GM19025 (cell line): ENCODE measurements at regions not wholly inside any gene's neighbourhood (a gene's known extent, or its start where the extent isn't known, plus 50 kb on each side); places are given as distances from the start of the nearest gene placed in this dataset.

Experiments used
- ATAC-seq: cut with Tn5 transposase; IDR thresholded peaks from one replicate; pipeline ENCODE4 v1.9.1; 2021; ENCODE audit warnings: mild to moderate bottlenecking, low read depth, moderate library complexity; ENCODE audit not compliant: unreplicated experiment

DNA sequence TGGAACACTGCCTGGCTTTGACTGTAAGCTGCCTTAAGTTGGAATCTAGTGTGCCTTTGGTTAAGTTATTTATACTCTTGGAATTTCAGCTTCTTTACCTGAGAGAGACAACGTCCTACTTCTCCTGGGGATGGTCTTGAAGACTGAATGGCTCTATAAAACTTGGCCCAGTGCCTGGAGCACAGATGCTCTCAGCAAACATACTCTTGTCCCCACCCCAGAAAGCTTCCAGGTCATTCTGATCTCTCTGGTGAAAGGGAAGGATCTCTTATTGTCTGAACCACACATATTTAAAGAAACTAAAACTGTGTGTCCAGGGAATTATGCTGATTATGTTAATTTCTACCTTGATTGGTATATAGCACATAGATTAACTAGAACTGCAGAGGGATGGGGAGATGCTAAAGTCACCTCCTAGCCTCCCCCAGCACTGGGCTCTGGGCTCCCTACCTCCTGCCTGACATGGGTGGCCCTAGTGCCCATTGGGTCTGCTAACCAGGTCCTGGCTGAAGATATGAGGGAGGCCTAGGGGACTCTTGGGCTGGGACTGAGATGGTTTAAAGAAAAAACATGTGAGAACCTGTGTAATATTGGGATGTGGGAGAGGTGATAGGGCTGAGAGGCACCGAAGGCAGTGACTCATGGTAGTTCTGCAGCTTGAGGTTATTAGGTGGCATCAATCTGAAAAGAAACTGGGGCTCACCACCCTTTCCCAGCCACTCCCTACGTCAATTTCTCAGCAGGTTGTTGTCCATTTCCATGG is 171.0 kb downstream of the RPLP1 start:
- no peak for ATAC-seq

DNA sequence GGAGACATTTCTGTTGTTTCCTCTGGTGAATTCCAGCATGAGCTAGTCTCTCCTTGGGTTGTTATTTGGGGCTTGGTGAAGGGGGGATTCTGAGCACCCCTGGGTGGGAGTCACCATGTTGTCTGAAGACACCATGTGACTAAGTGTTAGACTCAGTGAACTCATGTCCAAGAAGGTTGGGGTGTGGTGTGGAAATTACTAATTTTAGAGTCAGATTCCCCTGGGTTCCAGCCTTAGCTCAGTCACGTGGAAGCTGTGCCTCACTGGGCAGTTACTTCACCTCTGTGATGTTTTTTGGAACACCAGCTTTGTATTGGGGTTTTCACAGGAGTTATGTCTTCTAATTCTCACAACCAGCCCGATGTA is 171.5 kb downstream of the RPLP1 start:
- ATAC-seq = no peak

DNA sequence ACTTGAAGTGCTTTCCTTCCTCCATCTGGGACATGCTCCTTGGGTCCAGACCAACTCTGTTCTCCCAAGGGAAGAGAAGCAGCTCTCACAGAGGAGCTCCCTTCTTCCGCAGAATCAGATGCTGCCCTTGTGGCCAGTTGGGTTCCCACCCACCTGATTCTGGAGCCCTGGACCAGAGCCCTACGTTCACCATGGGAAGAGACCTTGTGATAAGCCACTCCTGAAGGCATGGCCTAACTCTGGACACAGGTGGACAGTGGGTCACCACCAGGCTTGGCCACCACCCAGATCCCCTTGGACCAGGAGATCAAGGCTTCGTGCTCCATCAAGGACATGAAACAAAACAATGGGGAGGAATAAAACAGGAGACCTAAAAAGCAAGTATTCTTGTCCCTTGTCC is 172.2 kb downstream of the RPLP1 start:
- ATAC-seq = no peak

DNA sequence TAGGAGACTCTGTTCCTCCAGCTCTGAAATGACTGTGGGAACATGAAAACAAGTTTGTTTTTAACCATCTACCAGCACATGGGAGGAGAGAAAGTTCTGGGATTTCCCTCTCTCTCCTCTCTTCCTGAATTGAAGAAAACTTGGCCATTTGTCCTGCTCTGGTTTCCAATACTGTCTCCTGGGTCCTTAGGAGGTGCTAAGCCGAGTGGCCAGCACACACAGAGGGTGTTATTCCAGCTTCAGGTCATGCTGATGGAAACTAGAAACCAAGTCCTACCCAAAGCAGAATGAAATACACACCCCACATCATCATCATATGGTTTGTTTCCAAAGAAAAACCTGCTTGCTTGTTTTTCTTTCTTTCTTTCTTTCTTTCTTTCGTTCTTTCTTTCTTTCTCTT is 172.7 kb downstream of the RPLP1 start:
- no peak for ATAC-seq

DNA sequence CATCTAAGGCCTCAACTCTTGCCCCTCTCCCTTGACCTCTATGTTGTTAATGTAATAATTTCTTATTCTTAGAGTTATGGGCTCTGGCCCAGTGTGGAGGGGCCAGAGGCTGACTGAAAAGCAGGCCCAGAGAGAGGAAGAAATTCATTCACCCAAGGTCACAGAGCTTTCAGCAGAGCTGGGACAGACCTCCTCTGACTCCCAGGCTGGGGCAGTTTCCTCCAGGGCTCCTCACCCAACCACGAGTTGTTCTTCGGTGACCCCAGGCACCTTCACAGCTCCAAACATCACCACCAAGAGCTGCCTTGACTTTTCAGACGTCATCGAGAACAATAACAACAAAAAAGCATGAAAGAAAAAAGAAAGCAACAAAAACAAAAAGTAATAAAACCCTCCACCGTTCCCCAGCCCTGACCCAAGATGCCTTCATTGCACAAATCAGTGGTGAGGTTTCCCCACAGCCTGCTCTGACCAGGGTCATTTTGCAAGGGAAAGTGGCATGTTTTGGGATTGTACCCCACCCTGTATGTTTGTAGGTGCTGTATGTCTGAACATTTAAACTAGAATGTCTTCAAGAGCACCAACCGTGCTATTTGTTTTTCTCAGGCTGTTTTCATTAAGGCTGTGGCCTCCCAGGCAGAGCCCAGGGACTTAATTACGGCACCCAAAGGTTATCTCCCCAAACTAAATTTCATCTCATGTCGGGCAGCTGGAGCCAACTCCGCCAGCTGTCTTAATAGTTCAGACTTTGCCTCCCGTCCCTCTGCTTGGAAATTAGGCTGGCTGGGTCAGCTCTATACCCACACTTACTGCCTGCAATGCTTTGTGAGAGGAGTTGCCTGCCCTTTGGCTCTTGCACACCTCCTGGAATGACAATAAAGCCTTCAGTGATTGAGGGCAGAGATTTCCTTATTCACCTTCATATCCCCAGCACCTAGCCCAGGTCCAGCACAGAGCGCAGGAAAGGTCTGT is 173.8 kb downstream of the RPLP1 start:
- no peak for ATAC-seq

DNA sequence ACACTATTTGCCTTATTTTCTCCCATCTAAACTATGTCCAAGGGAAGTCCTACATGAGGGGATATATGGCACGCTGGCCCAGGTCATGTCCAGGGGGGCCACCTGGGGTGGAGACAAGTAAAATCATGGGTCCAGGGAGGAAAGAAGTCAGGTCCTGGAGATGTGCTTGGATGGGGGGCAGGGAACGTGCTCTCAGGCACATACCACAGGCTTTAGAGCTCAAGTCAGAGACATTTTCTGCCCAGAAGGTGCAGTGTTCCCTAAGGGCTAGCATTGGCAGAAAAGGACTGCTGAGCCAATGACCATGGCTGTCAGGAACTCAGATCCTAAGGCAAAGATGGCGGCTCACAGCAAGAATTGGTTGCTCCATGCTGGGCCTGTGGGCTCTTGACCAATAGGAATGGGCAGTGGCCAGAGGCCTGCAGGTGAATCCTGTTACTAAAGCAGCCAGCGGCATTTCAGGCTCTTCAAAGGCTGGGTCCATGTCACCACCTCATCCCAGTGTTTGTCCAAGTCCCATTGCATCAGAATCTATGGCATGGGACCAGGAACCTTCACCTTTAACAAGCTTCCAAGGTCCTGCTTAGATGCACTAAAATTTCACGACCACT is 175.0 kb downstream of the RPLP1 start:
- ATAC-seq = no peak

DNA sequence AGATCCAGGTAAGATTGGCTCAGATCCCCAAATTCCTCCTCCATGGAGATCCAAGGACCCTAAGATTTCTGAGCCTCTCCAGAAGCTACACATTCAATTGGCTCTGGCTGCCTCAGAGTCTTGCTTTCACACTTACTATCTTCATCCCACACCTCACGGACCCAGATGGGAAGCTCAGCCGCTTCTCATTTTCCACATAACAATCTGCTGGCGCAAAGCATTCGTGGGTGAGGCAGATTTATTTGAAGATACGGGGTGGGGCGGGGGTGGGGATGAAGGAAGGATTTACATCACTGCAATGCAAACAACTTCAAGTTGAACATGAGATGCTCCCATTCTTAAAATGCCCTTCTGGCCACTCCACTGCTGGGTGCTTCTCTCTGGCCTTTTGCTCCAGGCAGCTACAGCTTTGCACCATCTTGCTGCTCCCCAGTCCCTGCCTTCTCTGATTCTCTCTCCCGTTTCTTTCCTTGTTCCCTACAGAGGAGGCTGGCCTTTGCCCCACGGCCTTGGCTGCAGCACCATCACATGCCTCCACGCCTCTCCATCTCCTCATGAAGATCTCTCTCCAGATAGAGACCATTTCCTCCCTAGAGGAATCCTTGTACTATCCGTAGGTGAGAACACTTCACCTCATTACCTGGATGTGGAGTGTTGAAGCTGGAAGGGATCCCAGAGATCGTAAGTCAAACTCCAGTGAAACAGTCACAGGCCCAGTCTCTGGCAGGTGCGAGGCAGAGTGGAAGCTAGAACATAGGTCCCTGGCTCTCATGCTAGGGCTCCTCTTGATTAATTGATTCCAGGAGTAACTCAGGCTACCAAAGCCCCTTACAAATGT is 175.9 kb downstream of the RPLP1 start:
- no peak for ATAC-seq

DNA sequence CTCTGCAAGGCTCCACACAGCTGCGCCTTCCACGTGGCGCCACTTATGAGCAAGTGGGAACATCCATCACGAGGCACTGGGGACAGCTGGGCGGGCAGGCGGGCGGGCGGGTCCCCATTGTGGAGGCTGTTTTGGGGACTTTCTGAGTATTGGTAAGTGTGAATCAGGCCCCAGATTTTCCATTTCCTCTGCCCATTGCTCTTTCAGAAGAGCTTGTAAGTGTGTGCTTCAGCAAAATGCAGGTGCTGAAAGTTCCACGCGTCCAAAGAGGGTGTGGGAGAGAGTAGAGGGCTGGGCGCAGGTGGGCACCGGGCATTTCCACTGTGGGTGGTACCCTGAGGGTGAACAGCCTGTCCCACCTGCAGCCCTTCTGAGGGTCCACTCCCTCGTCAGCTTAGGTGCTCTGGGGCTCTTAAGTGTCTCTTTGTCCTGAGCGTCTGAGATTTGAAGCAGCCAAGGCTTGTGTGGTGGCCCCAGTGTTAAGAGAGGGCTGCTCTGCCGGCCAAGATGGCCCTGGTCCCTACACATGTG is 177.1 kb downstream of the RPLP1 start:
- no peak for ATAC-seq

DNA sequence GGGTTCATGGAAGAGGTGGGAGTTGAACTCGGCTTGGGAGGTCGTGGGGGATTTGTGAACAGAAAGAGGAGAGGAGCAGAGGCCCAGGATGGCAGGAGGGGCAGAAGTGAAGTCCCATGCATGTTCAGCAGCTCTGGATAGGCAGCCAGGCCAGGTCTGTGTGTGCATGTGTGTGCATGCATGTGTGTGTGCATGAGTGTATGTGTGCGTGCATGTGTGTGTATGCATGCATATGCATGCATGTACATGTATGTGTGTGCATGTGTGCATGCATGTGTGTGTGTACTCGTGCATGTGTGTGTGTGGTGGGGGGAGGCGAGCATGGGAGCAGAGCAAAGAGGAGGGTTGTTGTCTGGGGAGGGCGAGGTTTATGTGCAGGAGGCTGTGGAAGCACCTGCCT is 178.4 kb downstream of the RPLP1 start:
- ATAC-seq = no peak

DNA sequence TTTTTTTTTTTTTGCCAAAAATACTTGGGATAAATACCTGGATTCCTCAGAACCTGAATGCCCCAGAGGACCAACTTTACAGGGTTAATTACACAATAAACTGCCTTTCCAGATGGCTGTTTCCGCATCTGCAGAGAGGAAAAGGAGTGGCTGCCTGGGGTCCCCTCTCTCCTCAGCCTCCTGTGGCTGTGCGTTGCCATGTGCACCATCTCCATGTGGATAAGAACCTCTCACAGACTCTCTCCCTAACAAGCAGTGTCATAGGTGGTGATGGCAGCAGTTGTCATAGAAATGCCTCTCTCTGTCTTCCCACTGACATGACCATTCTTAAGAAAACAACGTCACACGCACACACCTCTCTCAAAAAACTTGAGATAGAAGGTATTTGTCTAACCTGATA is 179.4 kb downstream of the RPLP1 start:
- ATAC-seq = no peak

DNA sequence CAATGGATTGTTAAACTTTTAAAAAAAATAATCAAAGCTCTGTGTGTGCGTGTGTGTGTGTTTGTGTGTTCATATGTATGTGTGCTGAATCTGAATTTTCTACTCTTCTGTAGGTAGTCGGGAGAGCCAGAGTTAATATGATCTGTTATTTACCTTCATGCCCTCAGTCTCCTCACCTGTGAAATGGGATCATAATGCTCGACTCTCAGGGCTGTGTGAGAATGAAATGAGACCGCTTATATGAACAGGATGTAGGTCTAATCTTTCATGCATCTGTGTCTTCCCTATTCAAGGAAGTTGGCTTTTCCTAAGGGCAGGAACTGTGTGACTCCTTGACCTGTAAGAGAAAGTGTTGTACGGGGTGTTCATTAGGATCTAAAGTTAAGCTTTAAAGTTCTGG is 182.2 kb downstream of the RPLP1 start:
- no peak for ATAC-seq

DNA sequence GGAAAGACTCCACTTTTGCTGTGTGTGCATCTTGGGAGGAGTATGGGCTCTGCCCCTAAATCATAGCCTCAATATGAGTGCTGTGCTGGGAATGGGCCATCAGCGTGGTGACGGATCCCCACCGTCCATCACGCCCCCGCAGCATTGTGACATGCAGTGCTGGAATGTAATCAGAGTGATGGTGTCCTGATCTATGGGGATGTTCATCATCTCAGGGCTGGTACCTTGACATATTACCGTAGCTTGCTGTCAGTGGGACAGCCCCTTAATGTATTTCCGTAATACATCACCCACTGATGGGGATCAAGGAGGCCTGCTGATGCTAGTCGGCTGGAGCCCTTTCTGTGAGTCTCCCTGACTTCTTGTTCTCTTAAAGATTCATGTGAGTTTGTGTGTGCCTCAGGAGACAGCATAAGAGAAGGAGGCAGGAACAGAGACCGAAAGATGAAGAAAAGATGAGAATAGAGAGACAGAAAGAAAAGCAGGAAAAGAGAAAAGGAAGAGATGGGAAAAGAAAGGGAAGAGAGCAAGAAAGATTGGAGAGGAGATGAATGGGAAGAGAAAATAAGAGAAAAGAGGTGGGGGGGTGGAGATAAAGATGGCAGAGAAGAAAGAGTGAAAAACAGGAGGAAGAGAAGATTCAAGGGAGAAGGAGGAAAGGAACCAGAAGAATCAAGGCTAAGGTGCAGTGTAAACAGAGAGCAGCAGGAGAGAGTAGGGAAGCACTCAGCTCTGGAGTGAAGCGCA is 183.7 kb downstream of the RPLP1 start:
- no peak for ATAC-seq

DNA sequence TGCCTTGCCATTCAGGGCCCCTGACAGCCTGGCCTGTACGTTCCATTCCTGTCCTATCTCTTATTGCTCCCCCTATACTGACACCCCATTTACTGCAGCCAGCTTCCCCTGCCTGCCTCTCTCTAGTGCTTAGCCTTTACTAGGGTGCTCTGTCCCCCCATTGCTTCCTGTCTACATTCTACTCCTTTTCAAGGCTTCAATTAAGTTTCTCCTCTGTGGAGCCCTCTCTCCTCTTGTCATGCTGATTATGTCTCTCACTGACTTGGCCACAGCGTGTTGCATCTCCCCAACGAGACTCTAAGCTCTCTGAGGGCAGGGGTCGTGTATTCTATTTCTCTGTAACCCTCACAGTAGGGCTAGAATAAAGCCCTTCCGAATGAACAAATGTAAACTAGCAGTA is 185.2 kb downstream of the RPLP1 start:
- ATAC-seq = no peak

DNA sequence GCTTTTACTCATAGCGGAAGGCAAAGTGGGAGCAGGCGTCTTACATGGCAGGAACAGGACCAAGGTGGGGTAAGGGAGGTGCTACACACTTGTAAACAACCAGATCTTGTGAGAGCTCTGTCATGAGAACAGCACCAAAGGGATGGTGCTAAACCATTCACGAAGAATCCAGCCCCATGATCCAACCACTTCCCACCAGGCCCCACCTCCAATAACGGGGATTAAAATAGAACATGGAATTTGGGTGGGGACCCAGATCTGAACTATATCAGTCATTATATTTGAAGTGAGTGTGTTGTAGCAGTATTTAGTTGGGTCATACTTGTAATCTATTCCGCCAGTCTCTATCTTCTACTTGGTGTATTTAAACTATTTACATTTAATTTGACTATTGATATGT is 190.9 kb downstream of the RPLP1 start:
- no peak for ATAC-seq

DNA sequence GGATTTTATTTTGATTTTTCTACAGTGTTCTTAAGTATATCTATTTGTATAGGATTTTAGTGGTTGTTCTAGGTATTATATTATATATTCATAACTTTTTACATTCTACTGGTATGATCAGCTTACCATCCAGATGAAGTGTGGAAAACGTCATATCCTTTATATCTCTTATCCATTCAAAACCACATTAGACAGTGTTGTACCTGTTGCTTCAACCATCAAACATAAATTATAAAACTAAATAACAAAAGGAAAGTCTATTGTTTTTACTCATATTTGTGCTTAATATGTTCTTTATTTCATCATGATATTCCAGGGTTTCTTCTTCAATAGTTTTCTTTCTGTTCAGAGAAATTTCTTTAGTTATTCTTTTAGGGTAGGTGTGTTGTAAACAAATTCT is 191.4 kb downstream of the RPLP1 start:
- ATAC-seq = no peak

DNA sequence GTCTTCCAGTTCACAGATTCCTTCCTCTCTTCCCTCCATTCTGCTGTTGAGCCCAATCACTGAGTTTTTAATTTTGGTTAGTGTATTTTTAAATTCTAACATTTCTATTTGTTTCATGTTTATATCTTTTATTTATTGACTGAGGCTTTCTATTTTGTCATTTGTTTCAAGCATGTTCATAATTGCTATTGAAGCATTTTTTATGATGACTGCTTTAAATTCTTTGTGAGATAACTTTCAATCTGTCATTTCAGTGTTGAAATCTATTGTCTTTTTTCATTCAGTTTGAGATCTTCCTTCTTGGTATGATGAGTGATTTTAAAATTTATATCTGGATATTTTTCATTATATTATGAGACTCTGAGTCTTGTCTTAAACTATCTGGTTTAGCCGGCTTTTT is 192.3 kb downstream of the RPLP1 start:
- ATAC-seq = no peak

DNA sequence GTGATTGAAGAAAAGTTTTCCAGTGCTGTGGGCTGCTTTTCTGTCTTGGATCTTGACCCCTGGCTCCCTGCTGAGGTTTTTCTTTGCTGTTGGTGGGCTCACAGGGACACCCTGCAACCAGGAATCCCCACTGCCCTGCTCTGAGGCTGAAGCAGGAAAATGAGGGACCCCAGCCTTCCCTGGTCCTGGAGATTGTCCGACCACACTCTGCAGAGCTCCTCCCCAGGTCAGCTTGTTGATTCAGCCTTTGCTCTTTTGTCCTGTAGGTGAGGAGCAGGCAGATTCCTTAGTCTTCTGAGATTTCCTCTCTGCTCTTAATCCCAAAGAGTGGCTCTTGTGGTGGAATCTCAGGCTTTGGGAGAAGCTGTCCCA is 194.5 kb downstream of the RPLP1 start:
- ATAC-seq = no peak

DNA sequence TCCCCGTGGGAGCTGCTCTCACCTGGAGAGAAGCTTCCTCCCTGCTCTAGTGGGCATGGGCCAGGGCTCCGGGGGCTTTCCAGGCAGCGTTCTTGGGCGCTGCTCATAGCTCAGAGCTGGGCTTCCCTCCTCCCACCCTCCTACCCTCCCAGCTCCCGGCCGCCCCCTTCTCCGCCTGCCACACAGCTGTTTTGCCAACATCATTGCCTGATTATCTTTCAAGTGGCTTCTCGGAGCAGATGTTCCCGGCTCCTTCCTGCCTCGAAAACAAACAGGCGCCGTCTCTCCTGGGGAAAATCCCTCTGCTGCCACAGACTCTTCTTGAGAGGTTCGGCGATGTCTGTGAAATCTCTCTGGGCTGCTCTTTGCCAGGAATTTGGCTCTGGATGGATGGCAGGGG is 195.6 kb downstream of the RPLP1 start:
- ATAC-seq = no peak
